Naive thymus-derived CD4-positive, alpha-beta T cell (primary cell): ENCODE measurements at regions not wholly inside any gene's neighbourhood (a gene's known extent, or its start where the extent isn't known, plus 50 kb on each side); places are given as distances from the start of the nearest gene placed in this dataset.

Experiments used
- ATAC-seq: fragments of 150-1000 bp; cut with Tn5 transposase; 2 replicates; pipeline ENCODE4 v1.10.0; 2021; ENCODE audit warnings: mild to moderate bottlenecking, moderate library complexity
- CTCF ChIA-PET: fragments of 350-600 bp; sonication (Branson Sonifier 250); formaldehyde crosslinking; loops from one replicate; lab custom pipeline; 2021; ENCODE audit warnings: antibody characterized with exemption; lab: Charles Lee
- POLR2A ChIA-PET: fragments of 350-600 bp; sonication (Branson Sonifier 250); formaldehyde crosslinking; loops from one replicate; lab custom pipeline; 2021; ENCODE audit warnings: antibody characterized with exemption, inconsistent platforms; lab: Charles Lee
- DNase-seq, 9 donors: peaks; one replicate each; pipeline versions ENCODE4 v3.0.0 to v3.0.0-alpha.2; 2020 to 2022; ENCODE audit warnings: mixed read lengths in 1 of 9
- H3K27ac ChIP-seq: one replicate; pipeline ENCODE4 v1.7.0; 2013; ENCODE audit warnings: mild to moderate bottlenecking, low read depth, low read length, moderate library complexity
- H3K27me3 ChIP-seq, 2 donors: one replicate each; pipeline ENCODE4 v1.7.0; 2013; ENCODE audit warnings: low read length in 2 of 2, mild to moderate bottlenecking in 2 of 2, moderate library complexity in 2 of 2; ENCODE audit not compliant: control insufficient read depth in 2 of 2, insufficient read depth in 2 of 2
- H3K36me3 ChIP-seq, 3 experiments: 1 replicate in 2 of 3; 2 replicates in 1 of 3; pipeline ENCODE4 v1.7.0; 2013; ENCODE audit warnings: low read length in 3 of 3, mild to moderate bottlenecking in 3 of 3, moderate library complexity in 1 of 3; ENCODE audit not compliant: insufficient read depth in 3 of 3, control insufficient read depth in 2 of 3
- H3K4me1 ChIP-seq, 2 donors: one replicate each; pipeline ENCODE4 v1.7.0; 2013; ENCODE audit warnings: low read length in 2 of 2, mild to moderate bottlenecking in 2 of 2, moderate library complexity in 1 of 2; ENCODE audit not compliant: control insufficient read depth in 2 of 2, insufficient read depth in 2 of 2
- H3K4me3 ChIP-seq: 2 replicates; pipeline ENCODE4 v1.7.0; 2013; ENCODE audit warnings: mild to moderate bottlenecking, low read length
- H3K9me3 ChIP-seq, 3 experiments: 1 replicate in 2 of 3; 2 replicates in 1 of 3; pipeline ENCODE4 v1.7.0; 2013; ENCODE audit warnings: low read length in 3 of 3; ENCODE audit not compliant: control insufficient read depth in 2 of 3
- H3K27ac Mint-ChIP-seq, 9 donors: one replicate each; pipeline ENCODE4 v1.8.0; 2020 to 2022; ENCODE audit warnings: mixed read lengths in 9 of 9, mild to moderate bottlenecking in 8 of 9, moderate library complexity in 5 of 9, inconsistent platforms in 2 of 9
- H3K27me3 Mint-ChIP-seq, 5 donors: one replicate each; pipeline ENCODE4 v1.8.0; 2021 to 2022; ENCODE audit warnings: mixed read lengths in 5 of 5, mild to moderate bottlenecking in 1 of 5
- H3K36me3 Mint-ChIP-seq, 5 donors: one replicate each; pipeline ENCODE4 v1.8.0; 2020 to 2022; ENCODE audit warnings: mixed read lengths in 5 of 5, mild to moderate bottlenecking in 3 of 5, inconsistent platforms in 1 of 5
- H3K4me1 Mint-ChIP-seq, 7 donors: one replicate each; pipeline ENCODE4 v1.8.0; 2020 to 2022; ENCODE audit warnings: mixed read lengths in 7 of 7, mild to moderate bottlenecking in 3 of 7, inconsistent platforms in 1 of 7
- H3K4me3 Mint-ChIP-seq, 10 donors: one replicate each; pipeline ENCODE4 v1.8.0; 2020 to 2022; ENCODE audit warnings: mild to moderate bottlenecking in 10 of 10, mixed read lengths in 10 of 10, moderate library complexity in 6 of 10, inconsistent platforms in 2 of 10
- H3K9me3 Mint-ChIP-seq, 11 donors: one replicate each; pipeline ENCODE4 v1.8.0; 2020 to 2022; ENCODE audit warnings: mixed read lengths in 11 of 11, mild to moderate bottlenecking in 4 of 11, inconsistent platforms in 1 of 11, moderate library complexity in 1 of 11
- intact Hi-C, 2 donors: fragments of 100-400 bp; cut with micrococcal nuclease; formaldehyde crosslinking; loops; one replicate each; pipeline ENCODE4 v1.15.1; 2023

GRCh38 chr20:52798124-52798523 is 174.0 kb upstream of the TSHZ2 start:
- Histone ChIP-seq H3K4me3 (no peak overlapping the region), H3K27me3 (no peaks in the 10 kb centered on the region), H3K9me3 (no peaks in the 10 kb centered on the region), H3K27ac (no peak overlapping the region), H3K4me1 (no peaks in the 10 kb centered on the region), H3K36me3 (no peaks in the 10 kb centered on the region)
- Mint-ChIP-seq H3K27me3 (peaks cover 0 to 4% (median 0%) of the 10 kb centered on the region in 5 donors), H3K27ac (no peak overlapping the region), H3K9me3 (peaks cover 0 to 6% (median 0%) of the 10 kb centered on the region in 11 donors), H3K4me3 (no peak overlapping the region), H3K4me1 (peaks cover 0 to 4% (median 0%) of the 10 kb centered on the region in 7 donors), H3K36me3 (peaks cover 0 to 5% (median 0%) of the 10 kb centered on the region in 5 donors)
- ChIA-PET POLR2A (interaction anchor here (0.6 kb wide), 1 partner anchor 53 kb away, joined by 4 read pairs; no protein-coding TSS in a partner anchor), CTCF (interaction anchor here (0.7 kb wide), 1 partner anchor 670 kb away, joined by 3 read pairs; no protein-coding TSS in a partner anchor)
- ATAC-seq (no peak), DNase-seq (no peak)
- intact Hi-C loops: loop anchor here in 1 of 2 donors (10.0 kb wide), 1 partner anchor 483 kb away; no protein-coding TSS in a partner anchor

GRCh38 chr20:52794853-52795252 is 177.3 kb upstream of the TSHZ2 start:
- no peak for ATAC-seq
- no peaks in the 10 kb centered on the region for H3K27me3 ChIP-seq
- no peak overlapping the region for H3K27ac Mint-ChIP-seq
- peaks cover 0 to 4% (median 0%) of the 10 kb centered on the region in 5 donors for H3K27me3 Mint-ChIP-seq
- no peak overlapping the region for H3K27ac ChIP-seq
- intact Hi-C loops: loop anchor here in 1 of 2 donors (10.0 kb wide), 1 partner anchor 480 kb away; no protein-coding TSS in a partner anchor
- H3K4me3 Mint-ChIP-seq: no peak overlapping the region
- no peaks in the 10 kb centered on the region for H3K36me3 ChIP-seq
- no peaks in the 10 kb centered on the region for H3K9me3 ChIP-seq
- H3K4me1 ChIP-seq: no peaks in the 10 kb centered on the region
- DNase-seq: no peak
- no peak overlapping the region for H3K4me3 ChIP-seq
- H3K36me3 Mint-ChIP-seq: peaks cover 0 to 3% (median 0%) of the 10 kb centered on the region in 5 donors
- POLR2A ChIA-PET: no interaction called here
- no peaks in the 10 kb centered on the region for H3K9me3 Mint-ChIP-seq
- CTCF ChIA-PET: no interaction called here
- H3K4me1 Mint-ChIP-seq: peaks cover 0 to 2% (median 0%) of the 10 kb centered on the region in 7 donors

GRCh38 chr20:52793339-52793963 is 178.7 kb upstream of the TSHZ2 start:
- Mint-ChIP-seq H3K27me3 (peaks cover 0 to 6% (median 0%) of the 10 kb centered on the region in 5 donors), H3K9me3 (peaks cover 0 to 2% (median 0%) of the 10 kb centered on the region in 11 donors), H3K4me3 (no peak overlapping the region), H3K27ac (no peak overlapping the region), H3K4me1 (peaks cover 0 to 2% (median 0%) of the 10 kb centered on the region in 7 donors), H3K36me3 (peaks cover 0 to 3% (median 0%) of the 10 kb centered on the region in 5 donors)
- H3K9me3 ChIP-seq: no peaks in the 10 kb centered on the region
- no peak overlapping the region for H3K27ac ChIP-seq
- POLR2A ChIA-PET: no interaction called here
- H3K27me3 ChIP-seq: no peaks in the 10 kb centered on the region
- CTCF ChIA-PET: no interaction called here
- no peak for ATAC-seq
- no peak overlapping the region for H3K4me3 ChIP-seq
- intact Hi-C loops: loop anchor here in 1 of 2 donors (10.0 kb wide), 1 partner anchor 479 kb away; no protein-coding TSS in a partner anchor
- no peaks in the 10 kb centered on the region for H3K36me3 ChIP-seq
- H3K4me1 ChIP-seq: no peaks in the 10 kb centered on the region
- no peak for DNase-seq

- DNase-seq (no peak), ATAC-seq (no peak)
- H3K4me3 Mint-ChIP-seq: no peak overlapping the region
- H3K36me3 ChIP-seq: no peaks in the 10 kb centered on the region
- no peak overlapping the region for H3K4me3 ChIP-seq
- H3K27me3 ChIP-seq: no peaks in the 10 kb centered on the region
- no peaks in the 10 kb centered on the region for H3K9me3 ChIP-seq
- intact Hi-C loops: loop anchor here in 1 of 2 donors (10.0 kb wide), 1 partner anchor 476 kb away; no protein-coding TSS in a partner anchor
- no peak overlapping the region for H3K27ac ChIP-seq
- peaks cover 0 to 7% (median 0%) of the 10 kb centered on the region in 5 donors for H3K27me3 Mint-ChIP-seq
- CTCF ChIA-PET: no interaction called here
- POLR2A ChIA-PET: no interaction called here
- H3K9me3 Mint-ChIP-seq: peaks cover 0 to 3% (median 0%) of the 10 kb centered on the region in 11 donors
- no peak overlapping the region for H3K27ac Mint-ChIP-seq
- peaks cover 0 to 3% (median 0%) of the 10 kb centered on the region in 5 donors for H3K36me3 Mint-ChIP-seq
- H3K4me1 ChIP-seq: no peaks in the 10 kb centered on the region
- no peaks in the 10 kb centered on the region for H3K4me1 Mint-ChIP-seq
These were observed 181.1 kb upstream of the TSHZ2 start for GRCh38 chr20:52791091-52791490.

GRCh38 chr20:52789716-52790115 is 182.4 kb upstream of the TSHZ2 start:
- H3K4me1 Mint-ChIP-seq: no peaks in the 10 kb centered on the region
- H3K27ac ChIP-seq: no peak overlapping the region
- no peaks in the 10 kb centered on the region for H3K36me3 ChIP-seq
- H3K27me3 Mint-ChIP-seq: peaks cover 0 to 10% (median 0%) of the 10 kb centered on the region in 5 donors
- no peaks in the 10 kb centered on the region for H3K9me3 ChIP-seq
- H3K4me1 ChIP-seq: no peaks in the 10 kb centered on the region
- no peak overlapping the region for H3K4me3 Mint-ChIP-seq
- intact Hi-C loops: loop anchor here in 1 of 2 donors (10.0 kb wide), 1 partner anchor 475 kb away; no protein-coding TSS in a partner anchor
- H3K27ac Mint-ChIP-seq: no peak overlapping the region
- no peak overlapping the region for H3K4me3 ChIP-seq
- H3K27me3 ChIP-seq: no peaks in the 10 kb centered on the region
- no peak for DNase-seq
- peaks cover 0 to 3% (median 0%) of the 10 kb centered on the region in 5 donors for H3K36me3 Mint-ChIP-seq
- peaks cover 0 to 3% (median 0%) of the 10 kb centered on the region in 11 donors for H3K9me3 Mint-ChIP-seq
- POLR2A ChIA-PET: no interaction called here
- CTCF ChIA-PET: no interaction called here
- ATAC-seq: no peak

- Mint-ChIP-seq H3K27me3 (peaks cover 0 to 6% (median 0%) of the 10 kb centered on the region in 5 donors), H3K4me1 (peaks cover 0 to 5% (median 3%) of the 10 kb centered on the region in 7 donors), H3K9me3 (peaks cover 0 to 3% (median 0%) of the 10 kb centered on the region in 11 donors), H3K27ac (no peak overlapping the region), H3K36me3 (peaks cover 0 to 3% (median 0%) of the 10 kb centered on the region in 5 donors), H3K4me3 (no peak overlapping the region)
- Histone ChIP-seq H3K27me3 (no peaks in the 10 kb centered on the region), H3K27ac (no peak overlapping the region), H3K36me3 (no peaks in the 10 kb centered on the region), H3K4me1 (no peaks in the 10 kb centered on the region), H3K4me3 (no peak overlapping the region), H3K9me3 (no peaks in the 10 kb centered on the region)
- ATAC-seq (no peak), DNase-seq (no peak)
- intact Hi-C loops: no loop called here
- CTCF ChIA-PET: interaction anchor here (0.6 kb wide), 1 partner anchor 54 kb away, joined by 3 read pairs; no protein-coding TSS in a partner anchor
- POLR2A ChIA-PET: interaction anchor here (0.7 kb wide), 1 partner anchor 83 kb away, joined by 4 read pairs; no protein-coding TSS in a partner anchor
These were observed 184.2 kb upstream of the TSHZ2 start for GRCh38 chr20:52787962-52788361.
